ENCODE measurements at regions not wholly inside any gene's neighbourhood (a gene's known extent, or its start where the extent isn't known, plus 50 kb on each side); places are given as distances from the start of the nearest gene placed in this dataset.

DNA sequence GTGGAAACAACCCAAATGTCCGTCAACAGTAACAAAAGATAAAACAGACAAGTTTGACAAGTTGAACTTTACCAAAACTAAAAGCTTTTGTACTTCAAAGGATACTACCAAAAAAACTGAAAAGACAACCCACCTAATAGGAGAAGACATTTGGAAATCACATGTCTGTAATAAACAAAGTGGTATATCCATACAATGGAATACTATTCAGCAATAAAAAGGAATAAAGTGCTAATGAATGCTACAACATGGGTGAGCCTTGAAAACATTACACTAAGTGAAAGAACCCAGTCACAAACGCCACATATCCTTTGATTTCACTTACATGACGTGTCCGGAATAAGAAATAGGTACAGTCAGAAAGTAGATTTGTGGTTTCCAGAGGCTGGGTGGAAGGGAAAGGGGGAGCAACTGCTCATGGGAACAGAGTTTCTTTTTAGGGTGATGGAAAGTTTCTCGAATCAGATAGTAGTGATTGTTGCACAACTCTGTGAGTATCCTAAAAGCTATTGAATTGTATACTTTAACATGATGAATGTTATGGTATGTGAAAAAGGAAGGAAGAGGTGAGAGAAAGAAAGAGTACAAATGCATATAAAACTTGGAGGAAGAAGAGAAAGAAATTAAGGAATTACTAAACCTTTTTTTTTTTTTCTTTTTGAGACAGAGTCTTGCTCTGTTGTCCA is 72.7 kb upstream of the ABHD2 start:
- H3K36me3 Mint-ChIP-seq (ENCODE audit: low read depth), result no peaks in the 10 kb centered on the region
- peaks cover 17% of the 10 kb centered on the region for H3K4me1 ChIP-seq (ENCODE audit: insufficient read depth, low read length)
- no peaks in the 10 kb centered on the region for H3K9me3 ChIP-seq (ENCODE audit: control insufficient read depth in 1 of 2, insufficient read depth in 1 of 2, low read length in 2 of 2)
- no peak overlapping the region for H3K27ac ChIP-seq (ENCODE audit: low read depth in 1 of 2, low read length in 2 of 2)
- H3K4me3 Mint-ChIP-seq, result no peak overlapping the region
- no peaks in the 10 kb centered on the region for H3K9me3 Mint-ChIP-seq
- no peak for ATAC-seq (ENCODE audit: poor library complexity)
- no peak overlapping the region for H3K27ac Mint-ChIP-seq
- peaks cover 13% of the 10 kb centered on the region for H3K4me1 Mint-ChIP-seq (ENCODE audit: low read depth)
- ChIA-PET CTCF (interaction anchor here (7.5 kb wide), 1 partner anchor 112 kb away, joined by 58 read pairs; no protein-coding TSS in a partner anchor), POLR2A (interaction anchor here (0.6 to 1.9 kb wide), 2 partner anchors 32 to 111 kb away, joined by 3 to 8 read pairs; no protein-coding TSS in a partner anchor)
- no peak for TF ChIP-seq CTCF (IDR thresholded peaks at IDR 0.05)
- no peak overlapping the region for H3K4me3 ChIP-seq (ENCODE audit: low read length)
- no peaks in the 10 kb centered on the region for H3K27me3 ChIP-seq (ENCODE audit: control insufficient read depth in 1 of 2, insufficient read depth in 2 of 2, low read length in 2 of 2)
- peaks cover 21% of the 10 kb centered on the region for H3K27me3 Mint-ChIP-seq
- intact Hi-C loops (cut with DNase I, micrococcal nuclease), result loop anchor here (5.0 to 10.0 kb wide), 2 partner anchors 391 to 393 kb away; partner anchors contain the start of gene AEN (in 2 of the 2)
- no peaks in the 10 kb centered on the region for H3K36me3 ChIP-seq (ENCODE audit: insufficient read depth, low read length)
- DNase-seq, result no peak

- H3K4me1 Mint-ChIP-seq (ENCODE audit: low read depth), result peaks cover 13% of the 10 kb centered on the region
- Histone ChIP-seq H3K4me1 (ENCODE audit: insufficient read depth, low read length) (peaks cover 17% of the 10 kb centered on the region), H3K27me3 (ENCODE audit: control insufficient read depth in 1 of 2, insufficient read depth in 2 of 2, low read length in 2 of 2) (no peaks in the 10 kb centered on the region), H3K4me3 (ENCODE audit: low read length) (no peak overlapping the region), H3K9me3 (ENCODE audit: control insufficient read depth in 1 of 2, insufficient read depth in 1 of 2, low read length in 2 of 2) (no peaks in the 10 kb centered on the region), H3K27ac (ENCODE audit: low read depth in 1 of 2, low read length in 2 of 2) (no peak overlapping the region), H3K36me3 (ENCODE audit: insufficient read depth, low read length) (no peaks in the 10 kb centered on the region)
- peaks cover 17% of the 10 kb centered on the region for H3K27me3 Mint-ChIP-seq
- no peak for ATAC-seq (ENCODE audit: poor library complexity)
- H3K27ac Mint-ChIP-seq, result no peak overlapping the region
- no peak for TF ChIP-seq CTCF (IDR thresholded peaks at IDR 0.05)
- DNase-seq, result no peak
- H3K36me3 Mint-ChIP-seq (ENCODE audit: low read depth), result no peaks in the 10 kb centered on the region
- no peaks in the 10 kb centered on the region for H3K9me3 Mint-ChIP-seq
- intact Hi-C loops (cut with DNase I, micrococcal nuclease), result loop anchor here (1.0 to 10.0 kb wide), 5 partner anchors 111 to 394 kb away; partner anchors contain the start of gene AEN (in 2 of the 2)
- no peak overlapping the region for H3K4me3 Mint-ChIP-seq
- CTCF ChIA-PET, result interaction anchor here (1.1 to 7.5 kb wide), 2 partner anchors 71 to 113 kb away, joined by 3 to 58 read pairs; partner anchors contain the start of gene ABHD2
- POLR2A ChIA-PET, result interaction anchor here (1.9 to 2.9 kb wide), 2 partner anchors 112 kb away, joined by 8 to 15 read pairs; no protein-coding TSS in a partner anchor
Measured at GRCh38 chr15:89016549-89017041, 71.7 kb upstream of the ABHD2 start.

DNA sequence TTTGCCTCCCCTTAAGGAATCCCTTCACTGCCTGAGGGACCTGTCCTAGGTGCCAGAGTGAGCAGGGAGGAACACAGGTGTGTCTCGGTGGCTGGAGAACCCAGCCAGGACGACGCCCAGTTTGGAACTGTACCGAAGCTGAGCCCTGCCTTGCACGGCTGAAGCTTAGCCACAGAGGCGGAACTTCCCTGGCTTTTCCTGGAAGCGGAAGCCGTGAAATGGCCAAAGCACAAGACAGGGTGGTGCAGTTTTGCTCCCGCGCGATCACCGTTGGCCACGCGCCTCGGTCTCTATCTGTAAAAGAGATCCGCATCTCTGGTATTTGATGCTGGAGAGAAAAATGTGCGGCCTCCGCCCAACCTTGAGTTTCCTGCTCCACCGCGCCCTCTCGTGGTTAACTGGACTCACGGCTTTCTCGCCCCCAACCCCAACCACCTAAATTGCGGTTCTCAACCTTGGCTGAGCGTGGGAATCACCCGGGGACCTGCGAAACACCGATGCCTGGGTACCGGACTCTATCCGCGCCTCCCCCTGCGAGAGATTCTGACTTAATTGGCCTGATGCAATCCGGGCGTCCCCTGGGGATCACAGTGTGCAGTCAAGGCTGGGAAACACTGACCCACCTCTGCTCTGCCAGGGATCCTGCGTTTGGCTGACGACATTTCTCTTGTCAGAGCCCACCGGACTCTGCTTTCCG is 70.7 kb upstream of the ABHD2 start:
- Histone ChIP-seq H3K4me1 (ENCODE audit: insufficient read depth, low read length) (peaks cover 17% of the 10 kb centered on the region), H3K27me3 (ENCODE audit: control insufficient read depth in 1 of 2, insufficient read depth in 2 of 2, low read length in 2 of 2) (peaks cover 0 to 2% of the 10 kb centered on the region in 2 experiments), H3K4me3 (ENCODE audit: low read length) (peak overlapping the region; percentile 36), H3K36me3 (ENCODE audit: insufficient read depth, low read length) (no peaks in the 10 kb centered on the region), H3K27ac (ENCODE audit: low read depth in 1 of 2, low read length in 2 of 2) (no peak overlapping the region), H3K9me3 (ENCODE audit: control insufficient read depth in 1 of 2, insufficient read depth in 1 of 2, low read length in 2 of 2) (no peaks in the 10 kb centered on the region)
- Mint-ChIP-seq H3K27ac (peak overlapping the region; percentile 22), H3K36me3 (ENCODE audit: low read depth) (no peaks in the 10 kb centered on the region), H3K9me3 (no peaks in the 10 kb centered on the region), H3K4me3 (peak overlapping the region; percentile 20), H3K4me1 (ENCODE audit: low read depth) (peaks cover 13% of the 10 kb centered on the region), H3K27me3 (peaks cover 14% of the 10 kb centered on the region)
- POLR2A ChIA-PET, result interaction anchor here (1.1 to 2.9 kb wide), 2 partner anchors 113 to 122 kb away, joined by 3 to 15 read pairs; partner anchors contain the start of gene HAPLN3
- DNase-seq, result peak; percentile 80 to 95 (median 85)
- CTCF ChIA-PET, result interaction anchor here (1.1 to 7.5 kb wide), 2 partner anchors 71 to 114 kb away, joined by 3 to 58 read pairs; partner anchors contain the start of gene ABHD2
- ATAC-seq (ENCODE audit: poor library complexity), result peak; percentile 95
- intact Hi-C loops (cut with DNase I, micrococcal nuclease), result loop anchor here (1.0 to 10.0 kb wide), 5 partner anchors 112 to 395 kb away; partner anchors contain the start of gene AEN (in 2 of the 2)
- TF ChIP-seq CTCF (IDR thresholded peaks at IDR 0.05), result peak; percentile 85
